GM21825 (cell line): ENCODE measurements at regions not wholly inside any gene's neighbourhood (a gene's known extent, or its start where the extent isn't known, plus 50 kb on each side); places are given as distances from the start of the nearest gene placed in this dataset.
"Not testable (repeated sequence)": the region's sequence is repeated elsewhere in the genome, so short reads cannot be mapped to it uniquely, and the experiment has no call there.

ENCODE experiments used
- ATAC-seq: cut with Tn5 transposase; IDR thresholded peaks from one replicate; pipeline ENCODE4 v1.9.1; 2021; ENCODE audit warnings: mild to moderate bottlenecking, moderate library complexity; ENCODE audit not compliant: unreplicated experiment

DNA sequence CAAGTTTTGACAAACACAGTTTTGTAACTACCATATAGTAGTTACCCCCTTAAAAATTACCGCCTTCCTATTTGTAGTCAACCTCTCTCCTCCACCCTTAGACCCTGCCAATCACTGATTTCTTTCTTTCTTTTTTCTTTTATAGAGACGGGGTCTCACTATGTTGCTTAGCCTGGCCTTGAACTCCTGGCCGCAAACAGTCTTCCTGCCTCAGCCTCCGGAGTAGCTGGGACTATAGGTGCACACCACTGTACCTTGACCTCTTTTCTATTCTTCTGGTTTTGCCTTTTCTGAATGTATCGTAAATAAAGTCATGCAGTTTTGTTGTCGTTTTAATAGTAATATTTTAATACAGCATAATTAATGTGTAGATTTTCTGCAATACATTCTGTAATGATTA, 460.3 kb downstream of the EPM2A start:
- ATAC-seq: no peak

DNA sequence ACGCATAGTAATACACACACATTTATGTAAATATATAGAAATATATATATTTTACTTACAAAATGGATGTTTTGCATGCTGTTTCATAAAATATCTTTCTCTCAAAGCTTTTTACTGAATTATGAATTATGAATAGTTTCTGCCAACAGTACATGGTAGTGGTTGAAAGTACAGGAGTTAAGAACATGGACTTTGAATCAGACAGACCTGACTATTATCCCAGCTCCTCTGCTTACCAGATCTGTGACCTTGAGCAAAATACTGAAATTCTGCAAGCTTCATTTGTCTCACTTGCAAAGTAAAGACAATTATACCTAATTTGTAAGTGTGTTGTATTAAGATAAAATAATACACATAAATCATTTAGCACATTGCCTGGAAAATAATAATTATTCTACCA, 459.5 kb downstream of the EPM2A start:
- ATAC-seq: no peak

DNA sequence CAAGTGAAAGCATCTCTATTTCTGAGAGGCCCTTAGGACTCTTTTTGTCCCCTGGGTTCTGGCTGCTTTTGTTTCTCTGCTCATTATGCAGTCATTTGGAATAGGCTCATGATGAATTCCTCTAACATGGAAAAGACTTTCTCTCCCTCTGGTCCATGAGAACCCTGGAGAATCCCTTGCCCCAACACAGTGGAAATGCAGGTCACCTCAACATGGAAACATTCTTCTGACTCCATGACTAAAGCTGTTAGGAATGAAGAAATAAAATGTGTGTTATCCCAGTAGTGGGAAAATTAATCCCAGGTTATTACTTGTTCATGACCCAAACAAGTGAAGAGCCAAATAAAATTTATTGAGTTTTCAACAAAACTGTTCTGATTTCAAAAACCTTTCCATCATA, 458.6 kb downstream of the EPM2A start:
- no peak for ATAC-seq

DNA sequence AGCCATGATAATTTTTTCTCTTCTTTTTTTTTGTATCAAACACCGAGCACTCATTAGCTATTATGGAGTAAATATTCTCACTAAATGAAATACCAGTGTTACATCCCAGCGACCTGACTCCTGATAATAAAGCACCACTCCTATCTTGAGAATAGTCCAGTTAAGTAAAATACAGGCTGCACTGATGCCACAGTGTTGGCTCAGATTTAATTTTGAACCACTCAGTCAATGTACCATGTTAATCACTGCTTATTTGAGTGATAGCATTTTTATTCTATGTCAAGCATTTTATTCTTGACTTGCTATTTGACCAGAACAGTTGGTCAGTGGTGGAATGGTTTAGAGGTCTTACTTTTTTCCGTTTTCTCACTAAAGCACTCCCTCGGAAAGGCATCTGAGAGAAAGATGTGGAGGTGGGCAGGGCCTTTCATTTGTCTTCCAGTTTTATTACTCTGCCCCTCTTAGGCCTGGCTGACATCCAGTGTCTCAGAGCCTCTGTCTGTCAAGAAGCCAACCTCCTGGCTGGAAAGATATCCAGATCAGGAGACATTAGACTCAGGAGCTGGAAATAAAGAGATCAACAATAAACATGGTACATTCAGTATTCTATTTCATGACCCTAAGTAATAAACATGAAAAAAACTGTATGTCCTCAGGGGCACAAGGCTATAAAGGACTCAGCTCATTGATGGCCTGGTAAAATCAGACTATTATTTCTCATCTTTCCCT, 457.8 kb downstream of the EPM2A start:
- ATAC-seq: no peak

DNA sequence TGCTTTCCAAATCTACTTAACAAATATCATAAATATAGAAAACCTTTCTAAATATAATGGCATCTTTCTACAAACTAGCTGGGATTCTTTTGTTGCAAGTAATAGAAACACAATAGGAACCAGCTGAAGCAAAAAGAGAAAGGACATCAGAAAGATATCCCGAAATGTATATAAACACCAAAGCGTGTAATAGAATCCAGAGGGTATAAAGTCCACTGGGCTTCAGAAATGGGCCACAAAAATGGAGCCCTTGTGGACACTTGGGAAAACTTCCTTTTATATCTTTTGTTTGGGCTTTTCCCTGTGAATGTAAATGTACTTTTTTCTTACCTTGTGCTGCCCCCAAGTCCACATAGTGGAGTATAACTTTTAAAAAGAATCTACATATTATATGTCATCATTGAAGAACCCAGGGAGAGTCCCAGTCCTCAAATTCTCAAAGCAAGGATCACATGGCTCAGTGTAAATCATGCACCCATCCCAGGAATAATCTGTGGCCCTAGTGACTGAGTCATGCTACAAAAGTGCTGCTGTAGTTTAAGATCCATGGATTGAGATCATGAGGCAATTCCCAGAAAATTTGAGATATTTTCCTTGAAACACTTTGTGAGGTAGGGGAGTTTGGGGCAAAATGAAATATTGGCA, 457.0 kb downstream of the EPM2A start:
- no peak for ATAC-seq

DNA sequence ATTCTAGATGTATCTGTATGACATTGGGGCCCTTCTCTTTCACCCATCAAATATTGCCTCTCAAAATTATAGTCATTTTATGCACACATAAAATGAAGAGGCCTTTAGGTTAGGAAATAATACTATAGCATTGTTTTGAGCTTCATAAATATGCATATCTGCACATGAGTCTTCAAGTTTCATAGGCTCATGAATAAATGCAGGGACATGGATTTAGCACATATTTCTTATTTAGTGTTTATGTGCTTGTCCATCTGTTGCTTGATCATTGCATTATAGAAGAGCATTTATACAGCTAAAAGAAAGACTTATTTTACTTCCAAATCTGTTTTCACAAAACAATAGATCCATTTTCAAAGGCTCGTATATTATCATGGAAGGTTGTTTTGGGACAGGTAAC, 455.8 kb downstream of the EPM2A start:
- no peak for ATAC-seq

DNA sequence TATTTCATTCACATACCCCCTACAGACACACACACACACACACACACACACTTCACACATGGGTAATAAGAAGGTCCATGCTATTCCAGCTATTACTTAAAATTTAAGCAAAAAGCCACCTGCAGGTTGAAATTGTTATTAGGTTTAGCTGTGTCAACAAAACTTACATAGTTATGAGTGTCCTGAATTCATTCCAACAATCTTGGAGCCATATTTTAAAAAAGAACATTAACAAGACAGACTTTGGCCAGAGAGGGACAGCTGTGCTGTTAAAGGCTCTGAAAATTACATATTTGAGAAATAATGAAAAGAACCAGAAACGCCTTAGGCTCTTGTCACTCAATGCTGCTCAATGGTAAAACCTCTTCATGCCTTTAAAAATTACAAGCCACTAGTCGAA, 455.3 kb downstream of the EPM2A start:
- ATAC-seq: no peak

DNA sequence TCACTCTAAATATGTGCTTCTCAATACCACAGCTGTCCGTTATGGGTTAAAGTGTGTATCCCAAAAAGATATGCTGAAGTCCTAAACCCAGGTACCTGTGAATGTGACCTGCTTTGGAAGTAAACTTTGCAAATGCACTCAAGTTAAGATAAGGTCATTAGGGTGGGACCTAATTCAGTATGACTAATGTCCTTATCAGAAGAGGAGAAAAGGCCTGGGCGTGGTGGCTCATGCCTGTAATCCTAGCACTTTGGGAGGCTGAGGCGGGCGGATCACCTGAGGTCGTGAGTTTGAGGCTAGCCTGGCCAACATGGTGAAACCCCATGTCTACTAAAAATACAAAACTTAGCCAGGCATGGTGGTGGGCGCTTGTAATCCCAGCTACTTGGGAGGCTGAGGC, 452.1 kb downstream of the EPM2A start:
- ATAC-seq: not testable (repeated sequence)

DNA sequence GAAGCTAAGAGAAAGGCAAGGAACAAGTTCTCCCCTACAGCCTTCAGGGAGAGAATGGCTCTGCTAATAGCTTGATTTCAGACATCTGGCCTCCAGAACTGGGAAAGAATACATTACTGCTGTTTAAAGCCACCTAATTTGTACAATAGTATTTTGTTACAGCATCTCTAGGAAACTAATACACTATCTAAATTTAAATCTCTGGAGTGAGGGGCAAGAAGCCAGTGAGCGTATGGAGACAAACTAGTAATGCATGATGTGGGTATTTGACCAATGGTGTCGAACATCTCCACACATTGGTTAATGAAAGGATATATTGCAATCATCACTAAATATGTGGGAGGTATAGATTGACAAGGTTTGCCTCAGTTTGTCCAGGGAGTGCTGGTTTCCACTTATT, 451.5 kb downstream of the EPM2A start:
- ATAC-seq: no peak

DNA sequence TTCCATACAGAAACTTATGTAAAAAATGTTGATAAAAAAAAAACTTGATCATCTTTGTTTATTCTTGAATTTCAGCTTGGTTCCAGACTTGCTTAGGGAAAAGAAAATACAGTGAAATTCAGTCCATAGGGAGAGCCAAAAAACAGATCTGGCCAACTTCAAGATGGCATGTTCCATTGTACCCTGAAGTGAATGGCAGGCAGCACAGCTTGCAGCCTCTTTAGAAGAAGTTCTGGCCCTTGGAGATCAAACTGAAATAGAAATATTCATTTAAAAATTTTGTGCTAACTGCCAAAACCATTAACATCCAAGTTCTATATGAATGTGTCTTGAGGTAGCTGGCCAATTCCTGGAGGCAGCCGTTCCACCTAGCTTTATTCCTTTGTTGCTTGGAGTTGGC, 448.4 kb downstream of the EPM2A start:
- ATAC-seq: no peak

DNA sequence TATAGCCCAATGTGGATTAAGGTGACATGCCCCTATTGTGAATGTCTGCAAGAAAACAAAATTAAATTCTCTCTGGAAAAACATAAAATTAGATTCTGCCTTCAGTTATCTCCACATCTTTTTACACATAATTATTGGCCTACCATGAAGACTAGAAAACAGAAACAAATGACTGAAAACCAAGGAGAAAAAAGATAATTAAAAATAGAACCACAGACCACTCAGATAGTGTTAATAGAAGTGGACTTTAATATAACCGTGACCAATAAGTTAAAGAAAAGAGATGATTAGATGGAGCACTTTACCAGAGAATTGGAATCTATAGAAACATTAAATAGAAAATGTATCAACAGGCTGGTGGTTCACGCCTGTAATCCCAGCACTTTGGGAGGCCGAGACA, 445.7 kb downstream of the EPM2A start:
- no peak for ATAC-seq

DNA sequence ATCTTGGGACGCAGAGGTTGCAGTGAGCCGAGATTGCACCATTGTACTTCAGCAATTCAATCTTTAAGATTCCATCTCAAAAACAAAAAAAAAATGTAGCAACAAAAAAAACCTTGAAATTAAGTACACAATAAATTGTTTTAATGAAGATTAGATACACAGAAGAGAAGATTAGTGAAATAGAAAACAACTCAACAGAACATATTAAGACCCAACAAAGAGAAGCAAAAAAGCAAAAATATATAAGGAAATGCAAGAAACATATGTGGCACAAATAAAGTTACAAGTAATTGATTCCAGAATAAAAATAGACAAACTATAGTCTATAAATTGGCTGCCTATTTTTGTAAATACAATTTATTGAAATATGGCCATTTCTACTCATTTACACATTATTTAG, 445.2 kb downstream of the EPM2A start:
- no peak for ATAC-seq

DNA sequence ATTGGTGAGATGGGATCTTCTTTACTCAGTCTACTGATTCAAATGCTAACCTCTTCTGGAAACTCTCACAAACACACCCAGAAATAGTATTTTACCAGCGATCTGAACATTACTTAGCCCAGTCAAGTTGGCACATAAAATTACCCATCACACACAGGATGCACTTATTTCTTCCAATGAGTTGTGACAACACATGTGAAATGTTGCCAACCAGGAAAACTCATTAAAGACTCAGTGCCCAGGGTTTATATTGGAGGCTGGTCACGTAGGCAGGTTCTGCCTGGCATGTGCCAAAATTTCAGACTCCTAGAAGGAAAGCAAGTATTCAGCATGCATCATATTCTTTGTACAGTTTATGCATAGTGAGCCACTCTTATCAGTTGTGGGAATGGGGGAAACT, 443.3 kb downstream of the EPM2A start:
- ATAC-seq: no peak

DNA sequence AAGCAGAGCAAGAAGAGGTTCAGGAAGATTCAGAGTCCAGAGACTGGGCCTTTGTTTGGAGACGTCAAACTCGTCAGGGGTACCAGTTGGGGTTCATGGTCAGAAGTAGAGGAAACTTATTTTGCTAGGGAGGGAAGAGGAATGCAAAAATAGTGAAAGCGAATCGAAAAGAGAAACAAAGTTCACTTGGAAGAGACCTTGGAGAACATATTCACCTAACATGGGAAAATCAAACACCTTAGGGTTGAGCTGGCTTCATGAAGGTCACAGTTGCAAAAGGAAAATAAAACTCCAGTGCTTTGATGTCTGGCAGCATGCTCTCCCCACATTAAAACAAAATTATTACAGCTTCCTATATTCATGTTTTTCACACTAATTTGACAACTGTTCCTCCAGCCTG, 440.4 kb downstream of the EPM2A start:
- no peak for ATAC-seq

DNA sequence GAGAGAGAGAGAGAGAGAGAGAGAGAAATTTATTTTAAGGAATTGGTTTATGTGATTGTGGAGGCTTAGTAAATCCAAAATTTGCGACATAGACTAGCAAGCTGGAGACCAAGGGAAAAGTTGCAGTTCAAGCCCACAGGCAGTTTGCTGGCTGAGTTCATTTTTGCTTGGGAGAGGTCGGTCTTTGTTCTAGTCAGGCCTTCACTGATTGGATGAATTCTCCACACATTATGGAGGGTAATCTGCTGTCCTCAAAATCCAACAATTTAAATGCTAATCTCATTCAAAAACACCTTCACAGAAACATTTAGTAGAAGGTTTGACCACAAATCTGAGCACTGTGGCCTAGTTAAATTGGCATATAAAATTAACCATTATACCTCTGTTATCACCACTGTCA, 439.6 kb downstream of the EPM2A start:
- ATAC-seq: no peak

DNA sequence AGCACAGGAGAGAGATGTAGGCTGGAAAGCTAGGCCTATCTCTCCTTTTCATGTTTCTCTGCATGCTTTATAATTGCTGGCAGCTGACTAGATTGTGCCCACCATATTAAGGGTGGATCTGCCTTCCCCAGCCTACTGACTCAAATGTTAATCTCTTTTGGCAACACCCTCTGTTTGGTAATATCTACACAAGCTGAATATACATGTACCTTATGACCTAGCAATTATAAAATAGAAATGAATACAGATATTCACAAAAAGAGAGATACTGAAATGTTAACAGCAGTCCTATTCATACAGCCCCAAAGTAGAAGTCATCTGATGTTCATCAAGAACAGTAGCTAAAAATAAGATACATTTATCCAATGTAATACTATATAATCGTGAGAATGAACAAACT, 429.6 kb downstream of the EPM2A start:
- no peak for ATAC-seq

DNA sequence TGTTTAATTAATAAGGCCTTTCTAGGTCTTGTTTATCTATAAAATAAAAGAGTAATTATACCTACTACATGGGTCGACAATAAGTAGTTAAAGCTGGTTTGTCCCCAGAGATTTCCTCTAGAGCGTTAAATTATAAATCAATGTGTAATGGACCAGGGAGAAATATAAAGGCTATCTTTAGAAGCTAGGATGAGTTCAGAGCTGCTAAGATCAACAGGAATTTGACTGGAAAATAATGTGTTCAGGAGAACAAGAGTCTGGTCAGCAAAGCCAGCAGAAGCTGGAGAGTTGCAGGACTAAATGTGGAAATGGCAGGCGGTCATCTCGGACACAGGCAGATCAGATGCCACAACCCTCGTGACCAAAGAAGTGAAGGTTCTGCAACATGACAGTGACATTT, 428.8 kb downstream of the EPM2A start:
- ATAC-seq: no peak

DNA sequence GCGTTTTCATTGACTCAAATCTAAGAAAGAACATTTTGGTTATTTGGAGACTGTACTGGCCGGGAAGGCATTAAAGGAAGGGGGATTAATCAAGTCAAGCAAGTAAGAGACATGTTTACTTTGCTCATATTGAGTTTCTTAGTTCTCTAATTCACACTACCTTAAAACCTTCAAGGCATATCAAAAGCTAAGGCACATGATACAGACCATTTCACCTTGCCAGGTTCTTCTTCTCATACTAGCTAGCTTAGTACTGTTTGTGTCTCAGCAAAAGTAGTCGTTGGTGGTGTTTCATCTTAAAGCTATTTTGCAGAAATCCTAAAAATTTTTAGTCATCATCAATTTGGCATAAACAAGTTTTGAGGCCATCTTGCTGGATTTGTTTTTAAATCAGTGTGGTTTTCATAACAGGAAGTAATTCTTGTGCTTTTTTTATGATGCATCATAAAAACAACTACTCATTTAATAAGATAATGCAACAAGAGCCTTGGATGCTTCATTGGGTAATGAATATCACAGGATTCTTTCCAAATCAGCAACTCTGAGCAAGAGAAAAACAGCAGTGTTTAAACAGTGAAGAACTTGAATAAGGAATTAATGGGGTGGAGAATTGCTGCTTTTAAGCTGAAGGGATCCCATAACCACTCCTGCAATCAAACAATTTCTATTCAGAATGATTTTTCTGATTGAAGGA, 425.3 kb downstream of the EPM2A start:
- ATAC-seq: no peak

DNA sequence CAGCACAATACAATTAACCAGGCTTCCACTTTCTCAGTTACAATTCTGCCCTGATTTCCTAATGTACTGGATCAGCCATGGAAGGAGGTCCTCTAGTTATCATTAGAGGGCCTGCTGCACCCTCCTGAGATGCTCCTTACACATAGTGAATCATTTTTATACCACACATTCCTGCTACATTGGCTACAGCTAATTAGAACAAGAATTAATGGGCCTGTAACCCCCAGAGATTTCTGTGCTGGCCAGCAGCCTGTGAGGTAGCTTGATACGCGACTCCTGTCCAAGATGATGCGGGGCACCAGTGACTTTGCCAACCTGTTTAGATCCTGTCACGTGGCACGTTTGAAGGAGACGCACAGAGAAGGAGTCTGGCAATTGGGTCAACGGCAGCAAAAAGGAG, 422.8 kb downstream of the EPM2A start:
- no peak for ATAC-seq

DNA sequence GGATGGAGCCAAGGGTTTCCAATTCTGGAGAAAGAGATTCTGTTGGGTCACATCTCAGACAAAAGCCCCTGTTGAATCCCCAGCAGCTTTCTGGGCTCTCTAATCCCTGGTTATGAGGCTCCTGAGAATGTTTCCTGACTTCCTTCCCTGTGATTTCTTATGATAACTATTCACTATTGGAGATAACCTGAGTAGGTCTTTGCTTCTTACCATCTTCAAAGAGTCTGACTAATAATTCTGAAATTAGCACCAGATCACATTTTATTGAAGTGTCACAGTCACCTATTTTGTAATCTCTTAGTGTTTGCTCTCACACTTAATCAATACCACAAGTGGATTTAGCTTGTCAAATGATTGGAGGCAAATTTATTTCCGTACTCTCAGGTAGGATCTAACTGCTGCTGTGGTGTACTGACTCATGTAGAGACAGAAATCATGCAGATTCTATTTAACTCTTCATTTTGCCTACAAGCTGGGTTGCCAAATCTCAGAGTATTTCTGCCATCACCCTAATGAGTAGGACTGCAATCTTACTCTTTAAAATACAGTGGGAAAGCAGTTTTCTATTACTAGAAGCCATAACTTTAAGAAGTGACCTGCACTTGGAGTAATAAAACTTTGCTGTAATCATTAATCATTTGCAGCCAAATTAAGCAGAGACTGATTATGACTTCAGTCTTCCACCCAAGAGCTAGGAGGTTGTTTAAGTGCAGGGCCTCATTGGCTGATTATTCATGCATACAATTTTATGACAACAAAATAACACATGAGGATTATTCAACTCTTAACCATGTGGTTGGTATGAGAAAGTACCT, 422.1 kb downstream of the EPM2A start:
- ATAC-seq: no peak

DNA sequence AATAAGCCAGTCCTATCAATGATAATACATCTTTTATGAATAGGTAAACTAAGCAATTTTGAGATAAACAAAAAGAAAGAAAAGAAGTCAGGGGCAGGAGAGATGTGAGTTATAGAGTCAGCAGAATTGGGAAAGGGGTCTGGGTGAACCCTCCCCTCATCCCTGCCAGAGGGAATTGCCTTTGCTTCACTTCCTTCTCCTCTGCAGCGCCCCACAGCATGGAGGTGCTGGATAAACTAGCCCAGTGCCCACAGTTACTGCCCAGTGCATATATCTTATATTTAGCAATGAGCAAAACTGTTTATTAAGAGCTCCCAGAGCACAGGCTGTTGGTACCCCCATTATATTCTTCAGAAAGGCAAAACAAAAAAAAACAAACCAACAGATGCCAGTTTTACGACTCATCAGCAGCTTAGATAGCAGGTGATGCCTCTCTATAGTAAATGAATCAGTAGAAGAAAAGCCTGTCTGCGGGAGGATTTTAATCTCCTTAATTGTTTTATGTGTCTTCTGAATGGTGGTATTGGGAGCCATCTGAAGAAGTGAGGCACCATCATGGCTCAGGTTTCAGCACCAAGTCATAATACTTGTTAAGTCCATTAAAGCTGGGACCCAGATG, 419.2 kb downstream of the EPM2A start:
- ATAC-seq: no peak
